ENCODE measurements at regions not wholly inside any gene's neighbourhood (a gene's known extent, or its start where the extent isn't known, plus 50 kb on each side); places are given as distances from the start of the nearest gene placed in this dataset.
"Not testable (repeated sequence)": the region's sequence is repeated elsewhere in the genome, so short reads cannot be mapped to it uniquely, and the experiment has no call there.

GRCh38 chr4:91653067-91653466, 650.7 kb upstream of the GRID2 start:
- Histone ChIP-seq H3K4me3 (no peak overlapping the region), H3K27me3 (no peaks in the 10 kb centered on the region), H3K27ac (no peak overlapping the region), H3K4me1 (no peaks in the 10 kb centered on the region), H3K9me3 (no peaks in the 10 kb centered on the region), H3K36me3 (replicated peaks in 1 of 2; ENCODE audit: insufficient read depth in 1 of 2, low read depth in 2 of 2) (no peaks in the 10 kb centered on the region)
- DNase-seq (no peak), ATAC-seq (no peak)
- no peak for TF ChIP-seq POLR2A (IDR thresholded peaks at IDR 0.05)
- TF ChIP-seq CTCF (IDR thresholded peaks at IDR 0.05): no peak
- intact Hi-C loops (cut with DNase I): no loop called here
- WGBS, 2 donors: 56 to 70% methylated on average over 1 of the region's 1 CpG

GRCh38 chr4:91681091-91681490, 622.7 kb upstream of the GRID2 start:
- H3K4me1 ChIP-seq: no peaks in the 10 kb centered on the region
- no peaks in the 10 kb centered on the region for H3K27me3 ChIP-seq
- no peak for TF ChIP-seq POLR2A (IDR thresholded peaks at IDR 0.05)
- no peak for TF ChIP-seq CTCF (IDR thresholded peaks at IDR 0.05)
- no peaks in the 10 kb centered on the region for H3K9me3 ChIP-seq
- no peak overlapping the region for H3K4me3 ChIP-seq
- ATAC-seq (no peak), DNase-seq (no peak)
- intact Hi-C loops (cut with DNase I): no loop called here
- H3K36me3 ChIP-seq (replicated peaks in 1 of 2; ENCODE audit: insufficient read depth in 1 of 2, low read depth in 2 of 2): no peaks in the 10 kb centered on the region
- no peak overlapping the region for H3K27ac ChIP-seq

- Histone ChIP-seq H3K27ac (no peak overlapping the region), H3K4me3 (no peak overlapping the region), H3K9me3 (no peaks in the 10 kb centered on the region), H3K4me1 (no peaks in the 10 kb centered on the region), H3K36me3 (replicated peaks in 1 of 2; ENCODE audit: insufficient read depth in 1 of 2, low read depth in 2 of 2) (no peaks in the 10 kb centered on the region), H3K27me3 (no peaks in the 10 kb centered on the region)
- intact Hi-C loops (cut with DNase I): no loop called here
- DNase-seq (no peak), ATAC-seq (no peak)
- no peak for TF ChIP-seq POLR2A (IDR thresholded peaks at IDR 0.05)
- no peak for TF ChIP-seq CTCF (IDR thresholded peaks at IDR 0.05)
- WGBS, 2 donors: 28 to 30% methylated on average over 1 of the region's 1 CpG
Measured at GRCh38 chr4:91681544-91681943, 622.2 kb upstream of the GRID2 start.

GRCh38 chr4:91684955-91685354, 618.8 kb upstream of the GRID2 start:
- H3K27me3 ChIP-seq: no peaks in the 10 kb centered on the region
- DNase-seq (no peak), ATAC-seq (no peak)
- H3K27ac ChIP-seq: no peak overlapping the region
- 50 to 60% methylated on average over 1 of the region's 1 CpG for WGBS, 2 donors
- no peak overlapping the region for H3K4me3 ChIP-seq
- intact Hi-C loops (cut with DNase I): no loop called here
- H3K4me1 ChIP-seq: no peaks in the 10 kb centered on the region
- no peaks in the 10 kb centered on the region for H3K36me3 ChIP-seq (replicated peaks in 1 of 2; ENCODE audit: insufficient read depth in 1 of 2, low read depth in 2 of 2)
- TF ChIP-seq POLR2A (IDR thresholded peaks at IDR 0.05): no peak
- TF ChIP-seq CTCF (IDR thresholded peaks at IDR 0.05): no peak
- no peaks in the 10 kb centered on the region for H3K9me3 ChIP-seq

- H3K27me3 ChIP-seq: no peaks in the 10 kb centered on the region
- ATAC-seq (no peak), DNase-seq (no peak)
- no peak overlapping the region for H3K4me3 ChIP-seq
- TF ChIP-seq CTCF (IDR thresholded peaks at IDR 0.05) (no peak), POLR2A (IDR thresholded peaks at IDR 0.05) (no peak)
- no peaks in the 10 kb centered on the region for H3K4me1 ChIP-seq
- H3K27ac ChIP-seq: no peak overlapping the region
- no peaks in the 10 kb centered on the region for H3K9me3 ChIP-seq
- H3K36me3 ChIP-seq (replicated peaks in 1 of 2; ENCODE audit: insufficient read depth in 1 of 2, low read depth in 2 of 2): no peaks in the 10 kb centered on the region
- intact Hi-C loops (cut with DNase I): no loop called here
Measured at GRCh38 chr4:91688413-91688812, 615.4 kb upstream of the GRID2 start.

- H3K27me3 ChIP-seq; H3K9me3 ChIP-seq; H3K4me1 ChIP-seq; ATAC-seq; H3K27ac ChIP-seq; DNase-seq; H3K4me3 ChIP-seq; H3K36me3 ChIP-seq (replicated peaks in 1 of 2; ENCODE audit: insufficient read depth in 1 of 2, low read depth in 2 of 2); intact Hi-C loops (cut with DNase I): not testable (repeated sequence)
- 60 to 61% methylated on average over 4 of the region's 4 CpGs for WGBS, 2 donors
Measured at GRCh38 chr4:91699691-91700090, 604.1 kb upstream of the GRID2 start.

Measured in body of pancreas (tissue), 4 donors.